ENCODE measurements at regions not wholly inside any gene's neighbourhood (a gene's known extent, or its start where the extent isn't known, plus 50 kb on each side); places are given as distances from the start of the nearest gene placed in this dataset.

DNA sequence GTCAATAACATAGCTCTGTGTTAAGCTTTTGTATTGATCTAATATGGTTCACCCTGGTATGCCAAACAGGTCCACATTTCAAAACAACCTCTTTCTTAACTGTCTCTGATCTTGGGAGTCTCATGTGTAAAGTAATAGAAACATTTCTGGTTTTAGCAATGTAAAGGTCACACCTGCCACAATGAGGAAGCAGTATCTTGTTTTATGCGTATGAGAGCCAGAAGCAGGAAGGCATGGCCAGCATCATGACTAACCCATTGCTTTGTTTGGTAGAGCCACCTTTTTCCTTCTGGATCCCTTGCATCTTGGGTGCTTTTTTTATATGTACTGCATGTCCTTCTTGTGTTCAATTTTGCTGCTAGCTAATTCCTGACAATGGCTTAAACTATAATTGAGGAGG lies 411.3 kb upstream of the SEMA3C start:
- no peak overlapping the region for H3K9ac ChIP-seq (ENCODE audit: low read depth, low read length)
- H3K36me3 ChIP-seq (ENCODE audit: control insufficient read depth, insufficient read depth, low read length) = no peaks in the 10 kb centered on the region
- no peak overlapping the region for H3K4me3 ChIP-seq (ENCODE audit: low read depth, low read length)
- H3K27me3 ChIP-seq (ENCODE audit: control insufficient read depth, insufficient read depth, low read length) = no peaks in the 10 kb centered on the region
- H3K4me1 ChIP-seq (ENCODE audit: control insufficient read depth, insufficient read depth, low read length) = no peaks in the 10 kb centered on the region
- no peaks in the 10 kb centered on the region for H3K9me3 ChIP-seq (ENCODE audit: control insufficient read depth, insufficient read depth, low read length)

DNA sequence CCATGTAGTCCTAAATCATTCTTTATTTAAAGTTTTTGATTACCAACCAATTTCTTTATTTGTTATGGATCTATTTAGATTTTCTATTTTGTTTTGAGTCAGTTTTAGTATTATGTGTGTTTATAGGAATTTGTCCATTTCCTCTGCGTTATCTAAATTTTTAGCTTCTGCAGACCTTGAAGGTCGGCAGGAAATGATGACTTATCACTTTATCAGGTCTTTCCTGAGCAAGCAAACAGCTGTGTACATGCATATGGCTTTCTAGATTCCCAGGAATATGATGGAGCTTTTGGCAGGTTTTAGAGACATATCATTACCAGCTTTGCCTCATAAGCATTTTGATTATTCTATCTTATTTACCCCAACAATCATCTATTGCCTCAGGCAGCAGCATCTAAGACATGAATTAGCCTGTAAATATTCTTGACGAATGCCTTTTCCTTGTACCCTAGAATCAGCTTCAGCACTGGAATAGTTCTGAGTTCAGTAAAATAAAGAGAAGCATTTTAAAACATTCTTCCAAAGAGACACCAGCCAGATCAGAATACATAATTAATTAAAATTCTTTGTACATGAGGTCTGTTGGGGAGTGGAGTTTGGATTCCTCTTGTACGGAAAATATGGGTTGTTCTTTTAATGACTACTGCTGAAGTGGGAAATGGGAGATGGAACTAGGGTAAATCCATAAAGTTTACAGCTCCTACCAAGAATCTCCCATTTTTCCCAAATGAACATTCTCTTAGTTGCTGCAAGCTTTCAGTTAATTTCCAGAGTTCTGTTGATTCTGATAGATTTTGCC lies 408.8 kb upstream of the SEMA3C start:
- H3K9me3 ChIP-seq (ENCODE audit: control insufficient read depth, insufficient read depth, low read length) = no peaks in the 10 kb centered on the region
- H3K4me1 ChIP-seq (ENCODE audit: control insufficient read depth, insufficient read depth, low read length) = no peaks in the 10 kb centered on the region
- H3K4me3 ChIP-seq (ENCODE audit: low read depth, low read length) = no peak overlapping the region
- H3K9ac ChIP-seq (ENCODE audit: low read depth, low read length) = no peak overlapping the region
- H3K36me3 ChIP-seq (ENCODE audit: control insufficient read depth, insufficient read depth, low read length) = no peaks in the 10 kb centered on the region
- no peaks in the 10 kb centered on the region for H3K27me3 ChIP-seq (ENCODE audit: control insufficient read depth, insufficient read depth, low read length)

DNA sequence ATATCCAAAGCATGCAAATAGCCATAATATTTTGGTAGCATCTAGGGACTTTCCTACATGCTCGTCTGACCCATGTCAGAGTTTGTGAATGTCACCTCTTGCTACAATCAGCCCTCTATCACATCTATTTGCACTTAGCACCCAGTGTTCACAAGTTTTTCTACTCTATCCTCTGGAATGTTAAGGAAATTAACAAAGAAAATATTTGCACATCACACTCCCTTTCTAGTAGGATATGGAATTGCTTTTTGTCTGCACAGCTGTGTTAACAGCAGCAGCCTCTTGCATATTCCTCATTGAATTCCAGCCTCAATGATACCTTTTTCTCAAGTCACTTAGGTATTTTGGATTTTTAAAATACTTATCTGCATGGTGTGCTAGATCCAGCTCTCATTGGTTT lies 403.1 kb upstream of the SEMA3C start:
- H3K36me3 ChIP-seq (ENCODE audit: control insufficient read depth, insufficient read depth, low read length) = no peaks in the 10 kb centered on the region

GRCh38 chr7:81317741-81318140 lies 398.9 kb upstream of the SEMA3C start:
- Histone ChIP-seq H3K27me3 (ENCODE audit: control insufficient read depth, insufficient read depth, low read length) (no peaks in the 10 kb centered on the region), H3K9ac (ENCODE audit: low read depth, low read length) (no peak overlapping the region), H3K9me3 (ENCODE audit: control insufficient read depth, insufficient read depth, low read length) (no peaks in the 10 kb centered on the region), H3K4me1 (ENCODE audit: control insufficient read depth, insufficient read depth, low read length) (no peaks in the 10 kb centered on the region), H3K36me3 (ENCODE audit: control insufficient read depth, insufficient read depth, low read length) (no peaks in the 10 kb centered on the region), H3K4me3 (ENCODE audit: low read depth, low read length) (no peak overlapping the region)

More for the DNA sequence above, 403.1 kb upstream of the SEMA3C start:
- Histone ChIP-seq H3K4me3 (ENCODE audit: low read depth, low read length) (no peak overlapping the region), H3K9me3 (ENCODE audit: control insufficient read depth, insufficient read depth, low read length) (no peaks in the 10 kb centered on the region), H3K27me3 (ENCODE audit: control insufficient read depth, insufficient read depth, low read length) (no peaks in the 10 kb centered on the region), H3K9ac (ENCODE audit: low read depth, low read length) (no peak overlapping the region), H3K4me1 (ENCODE audit: control insufficient read depth, insufficient read depth, low read length) (no peaks in the 10 kb centered on the region)

DNA sequence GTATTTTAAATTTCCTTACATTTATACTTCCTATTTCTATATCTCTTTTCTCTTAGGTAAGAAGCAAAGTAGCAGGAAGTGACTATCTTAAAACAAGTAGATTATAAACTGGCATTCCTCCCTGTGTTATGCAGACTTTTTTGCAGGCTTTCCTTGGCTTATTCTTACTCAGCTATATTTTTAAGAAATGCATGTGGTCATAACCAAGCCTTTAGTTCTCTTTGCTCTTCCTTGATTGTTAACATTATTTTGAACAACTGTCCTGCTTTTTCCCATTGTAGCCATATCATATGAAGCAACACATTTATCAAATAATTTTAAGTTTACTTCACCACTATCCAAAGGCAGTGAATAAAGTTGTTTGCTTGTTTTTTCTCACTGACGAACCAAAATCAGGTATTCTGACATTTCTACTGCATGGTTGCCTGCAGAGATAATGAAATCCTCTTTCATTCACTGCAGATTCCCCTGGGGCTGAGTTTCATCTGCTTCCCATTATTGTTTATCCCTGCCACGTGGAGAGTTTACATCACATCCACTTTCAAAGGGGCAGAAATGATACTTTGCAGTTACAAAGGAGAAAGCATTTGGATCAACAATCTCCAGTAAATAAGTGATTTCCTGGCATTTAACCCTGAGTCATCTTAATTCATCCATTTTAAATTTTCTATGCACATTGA lies 389.9 kb upstream of the SEMA3C start:
- no peaks in the 10 kb centered on the region for H3K4me1 ChIP-seq (ENCODE audit: control insufficient read depth, insufficient read depth, low read length)
- peak overlapping the region; percentile 10 for H3K9ac ChIP-seq (ENCODE audit: low read depth, low read length)
- no peak overlapping the region for H3K4me3 ChIP-seq (ENCODE audit: low read depth, low read length)
- H3K27me3 ChIP-seq (ENCODE audit: control insufficient read depth, insufficient read depth, low read length) = no peaks in the 10 kb centered on the region
- no peaks in the 10 kb centered on the region for H3K9me3 ChIP-seq (ENCODE audit: control insufficient read depth, insufficient read depth, low read length)
- no peaks in the 10 kb centered on the region for H3K36me3 ChIP-seq (ENCODE audit: control insufficient read depth, insufficient read depth, low read length)

DNA sequence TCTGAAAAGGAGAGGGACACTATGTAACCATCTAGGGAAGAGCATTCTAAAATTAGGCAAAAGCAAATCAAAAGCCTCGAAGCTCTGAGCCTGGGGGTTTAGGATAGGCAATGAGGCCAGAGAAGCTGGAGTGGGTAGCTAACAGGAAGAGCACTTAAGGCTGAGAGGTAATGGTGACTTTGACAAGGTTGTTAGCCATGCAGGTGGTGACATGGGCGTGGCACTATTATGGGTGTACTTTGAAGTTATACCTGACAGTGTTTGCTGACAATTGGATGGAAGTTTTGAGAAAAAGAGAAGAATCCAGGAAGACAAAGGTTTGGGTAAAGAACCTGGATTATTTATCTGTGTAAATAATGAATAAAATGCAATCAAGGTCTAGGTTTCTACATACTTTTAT lies 383.0 kb upstream of the SEMA3C start:
- no peaks in the 10 kb centered on the region for H3K4me1 ChIP-seq (ENCODE audit: control insufficient read depth, insufficient read depth, low read length)
- no peaks in the 10 kb centered on the region for H3K36me3 ChIP-seq (ENCODE audit: control insufficient read depth, insufficient read depth, low read length)
- H3K4me3 ChIP-seq (ENCODE audit: low read depth, low read length) = no peak overlapping the region
- no peaks in the 10 kb centered on the region for H3K27me3 ChIP-seq (ENCODE audit: control insufficient read depth, insufficient read depth, low read length)
- no peaks in the 10 kb centered on the region for H3K9me3 ChIP-seq (ENCODE audit: control insufficient read depth, insufficient read depth, low read length)
- H3K9ac ChIP-seq (ENCODE audit: low read depth, low read length) = no peak overlapping the region

- Histone ChIP-seq H3K9ac (ENCODE audit: low read depth, low read length) (no peak overlapping the region), H3K9me3 (ENCODE audit: control insufficient read depth, insufficient read depth, low read length) (no peaks in the 10 kb centered on the region), H3K27me3 (ENCODE audit: control insufficient read depth, insufficient read depth, low read length) (no peaks in the 10 kb centered on the region), H3K36me3 (ENCODE audit: control insufficient read depth, insufficient read depth, low read length) (no peaks in the 10 kb centered on the region), H3K4me3 (ENCODE audit: low read depth, low read length) (no peak overlapping the region), H3K4me1 (ENCODE audit: control insufficient read depth, insufficient read depth, low read length) (no peaks in the 10 kb centered on the region)
Measured at GRCh38 chr7:81300753-81301152, 381.9 kb upstream of the SEMA3C start.

- H3K4me3 ChIP-seq (ENCODE audit: low read depth, low read length) = no peak overlapping the region
- H3K9ac ChIP-seq (ENCODE audit: low read depth, low read length) = no peak overlapping the region
- no peaks in the 10 kb centered on the region for H3K27me3 ChIP-seq (ENCODE audit: control insufficient read depth, insufficient read depth, low read length)
- no peaks in the 10 kb centered on the region for H3K4me1 ChIP-seq (ENCODE audit: control insufficient read depth, insufficient read depth, low read length)
- no peaks in the 10 kb centered on the region for H3K9me3 ChIP-seq (ENCODE audit: control insufficient read depth, insufficient read depth, low read length)
- no peaks in the 10 kb centered on the region for H3K36me3 ChIP-seq (ENCODE audit: control insufficient read depth, insufficient read depth, low read length)
Measured at GRCh38 chr7:81299711-81300110, 380.9 kb upstream of the SEMA3C start.

DNA sequence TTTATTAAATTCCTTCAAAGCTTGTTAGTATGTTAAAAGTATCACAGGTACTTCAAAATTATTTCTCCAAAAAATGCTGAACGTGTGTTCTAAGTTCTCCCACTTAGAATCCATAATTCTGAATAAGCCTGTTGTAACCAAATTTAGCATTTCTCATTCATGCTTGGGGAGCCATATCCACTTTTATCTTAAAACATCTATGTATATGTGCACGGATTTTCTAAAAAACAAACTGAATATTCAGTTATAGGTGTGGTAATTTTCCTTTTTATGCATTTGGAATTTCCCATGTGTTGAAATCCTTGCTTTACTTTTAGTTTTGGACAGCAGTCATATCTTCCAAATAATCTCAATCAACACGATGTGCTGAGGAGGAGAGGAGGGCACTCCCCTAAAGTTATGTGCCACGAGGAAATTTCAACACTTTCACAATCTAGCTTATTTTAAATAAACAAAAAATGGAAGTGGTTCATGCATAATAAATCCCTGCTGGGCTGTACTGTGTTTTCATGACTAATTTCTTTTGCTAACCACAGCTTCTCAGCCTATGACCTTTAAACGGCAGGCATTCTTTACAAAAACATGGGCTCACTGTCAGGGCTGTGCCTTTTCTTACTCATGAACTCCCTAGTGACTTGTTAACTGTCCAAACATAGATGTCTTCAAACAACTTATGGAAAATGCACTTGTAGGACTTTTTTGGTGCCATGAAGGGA lies 380.3 kb upstream of the SEMA3C start:
- no peaks in the 10 kb centered on the region for H3K9me3 ChIP-seq (ENCODE audit: control insufficient read depth, insufficient read depth, low read length)
- no peak overlapping the region for H3K4me3 ChIP-seq (ENCODE audit: low read depth, low read length)
- H3K9ac ChIP-seq (ENCODE audit: low read depth, low read length) = no peak overlapping the region
- H3K36me3 ChIP-seq (ENCODE audit: control insufficient read depth, insufficient read depth, low read length) = no peaks in the 10 kb centered on the region
- H3K27me3 ChIP-seq (ENCODE audit: control insufficient read depth, insufficient read depth, low read length) = no peaks in the 10 kb centered on the region
- no peaks in the 10 kb centered on the region for H3K4me1 ChIP-seq (ENCODE audit: control insufficient read depth, insufficient read depth, low read length)

DNA sequence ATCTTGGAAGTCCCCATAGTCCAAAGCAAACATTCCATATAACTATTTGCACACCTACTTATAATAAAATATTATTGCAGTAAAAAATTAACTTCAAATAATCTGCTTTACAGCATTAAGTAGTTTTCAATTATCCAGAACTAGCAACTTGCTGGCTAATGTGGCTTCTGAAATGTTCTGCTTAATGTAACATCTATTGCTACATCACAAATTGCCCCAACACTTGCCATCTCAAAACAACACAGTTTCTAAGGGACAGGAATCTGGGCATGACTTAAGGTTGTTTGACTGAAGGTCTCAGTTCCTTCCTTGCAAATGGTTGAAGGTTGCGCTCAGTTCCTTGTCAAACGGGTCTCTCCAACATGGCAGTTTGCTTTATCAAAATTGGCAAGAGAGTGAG lies 378.5 kb upstream of the SEMA3C start:
- Histone ChIP-seq H3K4me3 (ENCODE audit: low read depth, low read length) (no peak overlapping the region), H3K36me3 (ENCODE audit: control insufficient read depth, insufficient read depth, low read length) (no peaks in the 10 kb centered on the region), H3K4me1 (ENCODE audit: control insufficient read depth, insufficient read depth, low read length) (no peaks in the 10 kb centered on the region), H3K9me3 (ENCODE audit: control insufficient read depth, insufficient read depth, low read length) (no peaks in the 10 kb centered on the region), H3K9ac (ENCODE audit: low read depth, low read length) (no peak overlapping the region), H3K27me3 (ENCODE audit: control insufficient read depth, insufficient read depth, low read length) (no peaks in the 10 kb centered on the region)

- H3K4me3 ChIP-seq (ENCODE audit: low read depth, low read length) = no peak overlapping the region
- no peak overlapping the region for H3K9ac ChIP-seq (ENCODE audit: low read depth, low read length)
- no peaks in the 10 kb centered on the region for H3K27me3 ChIP-seq (ENCODE audit: control insufficient read depth, insufficient read depth, low read length)
- no peaks in the 10 kb centered on the region for H3K9me3 ChIP-seq (ENCODE audit: control insufficient read depth, insufficient read depth, low read length)
- no peaks in the 10 kb centered on the region for H3K36me3 ChIP-seq (ENCODE audit: control insufficient read depth, insufficient read depth, low read length)
- no peaks in the 10 kb centered on the region for H3K4me1 ChIP-seq (ENCODE audit: control insufficient read depth, insufficient read depth, low read length)
Measured at GRCh38 chr7:81296726-81297125, 377.9 kb upstream of the SEMA3C start.
